ENCODE measurements at regions not wholly inside any gene's neighbourhood (a gene's known extent, or its start where the extent isn't known, plus 50 kb on each side); places are given as distances from the start of the nearest gene placed in this dataset.

DNA sequence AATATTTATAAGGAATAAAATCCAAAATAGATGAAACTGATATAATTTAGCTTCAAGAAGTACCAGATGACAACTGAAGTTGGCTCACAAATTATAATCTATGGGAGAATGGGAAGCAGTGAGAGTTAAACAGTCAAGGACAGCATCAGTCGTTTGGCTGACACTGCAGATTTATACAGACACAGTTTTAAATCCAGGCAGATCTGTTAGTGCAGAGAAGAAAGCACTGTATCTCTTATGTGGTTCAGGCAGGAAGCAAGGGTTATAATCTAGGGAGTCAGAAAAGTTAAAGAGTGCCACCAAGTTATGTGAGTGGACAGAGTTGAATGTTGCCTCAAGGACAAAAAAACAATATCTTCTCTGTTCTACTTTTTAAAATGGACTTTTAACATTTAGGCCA lies 880.2 kb downstream of the TSN start:
- no peaks in the 10 kb centered on the region for H3K4me1 ChIP-seq (ENCODE audit: control insufficient read depth, insufficient read depth, low read length)
- POLR2A ChIA-PET, result no interaction called here
- H3K36me3 ChIP-seq (ENCODE audit: control insufficient read depth in 2 of 2, insufficient read depth in 1 of 2, low read length in 2 of 2), result no peaks in the 10 kb centered on the region
- TF ChIP-seq, protein P1, sequence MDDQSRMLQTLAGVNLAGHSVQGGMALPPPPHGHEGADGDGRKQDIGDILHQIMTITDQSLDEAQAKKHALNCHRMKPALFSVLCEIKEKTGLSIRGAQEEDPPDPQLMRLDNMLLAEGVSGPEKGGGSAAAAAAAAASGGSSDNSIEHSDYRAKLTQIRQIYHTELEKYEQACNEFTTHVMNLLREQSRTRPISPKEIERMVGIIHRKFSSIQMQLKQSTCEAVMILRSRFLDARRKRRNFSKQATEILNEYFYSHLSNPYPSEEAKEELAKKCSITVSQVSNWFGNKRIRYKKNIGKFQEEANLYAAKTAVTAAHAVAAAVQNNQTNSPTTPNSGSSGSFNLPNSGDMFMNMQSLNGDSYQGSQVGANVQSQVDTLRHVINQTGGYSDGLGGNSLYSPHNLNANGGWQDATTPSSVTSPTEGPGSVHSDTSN (CRISPR knock-in tag; IDR thresholded peaks at IDR 0.05), result no peak
- CTCF ChIA-PET, result no interaction called here
- no peak overlapping the region for H3K4me3 ChIP-seq (ENCODE audit: low read depth, low read length)
- H3K9me3 ChIP-seq (ENCODE audit: control insufficient read depth, insufficient read depth, low read depth, low read length), result no peaks in the 10 kb centered on the region
- no peak overlapping the region for H3K27ac ChIP-seq (ENCODE audit: extremely low read depth, low read depth, low read length)

DNA sequence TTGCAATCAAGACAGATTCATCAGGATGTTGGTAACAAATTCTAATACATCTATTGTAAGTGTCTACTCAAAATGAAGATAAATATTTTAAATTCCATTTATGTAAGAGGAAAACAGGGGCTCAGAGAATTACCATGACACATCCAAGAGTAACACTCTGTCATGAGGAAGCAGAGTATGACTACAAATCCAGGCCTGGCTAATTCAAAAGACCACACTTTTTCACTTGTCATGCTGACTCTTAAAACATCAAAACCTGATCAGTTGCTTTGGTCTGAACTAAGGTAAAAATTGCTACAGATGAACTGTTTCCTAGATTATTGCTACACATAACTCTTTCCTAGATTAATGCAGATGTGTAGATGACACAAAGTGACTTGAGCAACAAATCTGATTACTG lies 880.6 kb downstream of the TSN start:
- CTCF ChIA-PET, result no interaction called here
- no peaks in the 10 kb centered on the region for H3K36me3 ChIP-seq (ENCODE audit: control insufficient read depth in 2 of 2, insufficient read depth in 1 of 2, low read length in 2 of 2)

DNA sequence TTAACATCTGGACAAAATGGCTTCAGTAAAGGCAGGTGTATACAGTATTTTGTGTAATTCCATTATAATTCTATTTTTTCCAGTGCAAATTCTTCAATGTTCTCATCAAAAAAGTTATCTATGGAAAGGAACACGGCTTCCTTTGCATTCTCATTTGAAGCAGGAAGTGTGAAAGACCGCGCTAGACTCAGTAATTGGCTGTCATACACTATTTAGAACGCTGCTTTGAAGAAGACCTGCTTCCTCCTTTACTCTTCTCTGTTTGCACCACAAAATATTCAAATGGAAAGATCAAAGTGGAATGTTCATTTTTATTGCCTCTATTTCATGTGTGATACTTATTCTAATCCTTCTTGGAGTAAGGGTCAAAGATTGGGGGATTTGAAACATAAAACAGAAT lies 883.7 kb downstream of the TSN start:
- no peak overlapping the region for H3K27ac ChIP-seq (ENCODE audit: extremely low read depth, low read depth, low read length)
- no peaks in the 10 kb centered on the region for H3K9me3 ChIP-seq (ENCODE audit: control insufficient read depth, insufficient read depth, low read depth, low read length)
- no peak overlapping the region for H3K4me3 ChIP-seq (ENCODE audit: low read depth, low read length)
- POLR2A ChIA-PET, result no interaction called here
- TF ChIP-seq, protein P2, sequence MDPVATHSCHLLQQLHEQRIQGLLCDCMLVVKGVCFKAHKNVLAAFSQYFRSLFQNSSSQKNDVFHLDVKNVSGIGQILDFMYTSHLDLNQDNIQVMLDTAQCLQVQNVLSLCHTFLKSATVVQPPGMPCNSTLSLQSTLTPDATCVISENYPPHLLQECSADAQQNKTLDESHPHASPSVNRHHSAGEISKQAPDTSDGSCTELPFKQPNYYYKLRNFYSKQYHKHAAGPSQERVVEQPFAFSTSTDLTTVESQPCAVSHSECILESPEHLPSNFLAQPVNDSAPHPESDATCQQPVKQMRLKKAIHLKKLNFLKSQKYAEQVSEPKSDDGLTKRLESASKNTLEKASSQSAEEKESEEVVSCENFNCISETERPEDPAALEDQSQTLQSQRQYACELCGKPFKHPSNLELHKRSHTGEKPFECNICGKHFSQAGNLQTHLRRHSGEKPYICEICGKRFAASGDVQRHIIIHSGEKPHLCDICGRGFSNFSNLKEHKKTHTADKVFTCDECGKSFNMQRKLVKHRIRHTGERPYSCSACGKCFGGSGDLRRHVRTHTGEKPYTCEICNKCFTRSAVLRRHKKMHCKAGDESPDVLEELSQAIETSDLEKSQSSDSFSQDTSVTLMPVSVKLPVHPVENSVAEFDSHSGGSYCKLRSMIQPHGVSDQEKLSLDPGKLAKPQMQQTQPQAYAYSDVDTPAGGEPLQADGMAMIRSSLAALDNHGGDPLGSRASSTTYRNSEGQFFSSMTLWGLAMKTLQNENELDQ (tag by site-specific recombination; IDR thresholded peaks at IDR 0.05; ENCODE audit: low read depth), result no peak
- TF ChIP-seq ZNF561 (tag by site-specific recombination; IDR thresholded peaks at IDR 0.05; ENCODE audit: borderline replicate concordance) (no peak), ZNF777 (tag by site-specific recombination; IDR thresholded peaks at IDR 0.05; ENCODE audit: borderline replicate concordance) (no peak), GLI4 (tag by site-specific recombination; IDR thresholded peaks at IDR 0.05) (no peak), OVOL3 (tag by site-specific recombination; IDR thresholded peaks at IDR 0.05) (no peak), ZXDB (tag by site-specific recombination; IDR thresholded peaks at IDR 0.05) (no peak)
- TF ChIP-seq, protein P3, sequence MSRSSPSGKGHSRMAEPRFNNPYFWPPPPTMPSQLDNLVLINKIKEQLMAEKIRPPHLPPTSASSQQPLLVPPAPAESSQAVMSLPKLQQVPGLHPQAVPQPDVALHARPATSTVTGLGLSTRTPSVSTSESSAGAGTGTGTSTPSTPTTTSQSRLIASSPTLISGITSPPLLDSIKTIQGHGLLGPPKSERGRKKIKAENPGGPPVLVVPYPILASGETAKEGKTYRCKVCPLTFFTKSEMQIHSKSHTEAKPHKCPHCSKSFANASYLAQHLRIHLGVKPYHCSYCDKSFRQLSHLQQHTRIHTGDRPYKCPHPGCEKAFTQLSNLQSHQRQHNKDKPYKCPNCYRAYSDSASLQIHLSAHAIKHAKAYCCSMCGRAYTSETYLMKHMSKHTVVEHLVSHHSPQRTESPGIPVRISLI (tag by site-specific recombination; IDR thresholded peaks at IDR 0.05), result no peak
- no peaks in the 10 kb centered on the region for H3K36me3 ChIP-seq (ENCODE audit: control insufficient read depth in 2 of 2, insufficient read depth in 1 of 2, low read length in 2 of 2)
- H3K4me1 ChIP-seq (ENCODE audit: control insufficient read depth, insufficient read depth, low read length), result no peaks in the 10 kb centered on the region
- CTCF ChIA-PET, result interaction anchor here (0.7 kb wide), 1 partner anchor 9 kb away, joined by 3 read pairs; no protein-coding TSS in a partner anchor

More for the DNA sequence above, 880.6 kb downstream of the TSN start:
- TF ChIP-seq ZEB2 (tag by site-specific recombination; IDR thresholded peaks at IDR 0.05), result no peak
- no peak for TF ChIP-seq MZF1 (tag by site-specific recombination; IDR thresholded peaks at IDR 0.05; ENCODE audit: borderline replicate concordance)
- TF ChIP-seq, protein P4, sequence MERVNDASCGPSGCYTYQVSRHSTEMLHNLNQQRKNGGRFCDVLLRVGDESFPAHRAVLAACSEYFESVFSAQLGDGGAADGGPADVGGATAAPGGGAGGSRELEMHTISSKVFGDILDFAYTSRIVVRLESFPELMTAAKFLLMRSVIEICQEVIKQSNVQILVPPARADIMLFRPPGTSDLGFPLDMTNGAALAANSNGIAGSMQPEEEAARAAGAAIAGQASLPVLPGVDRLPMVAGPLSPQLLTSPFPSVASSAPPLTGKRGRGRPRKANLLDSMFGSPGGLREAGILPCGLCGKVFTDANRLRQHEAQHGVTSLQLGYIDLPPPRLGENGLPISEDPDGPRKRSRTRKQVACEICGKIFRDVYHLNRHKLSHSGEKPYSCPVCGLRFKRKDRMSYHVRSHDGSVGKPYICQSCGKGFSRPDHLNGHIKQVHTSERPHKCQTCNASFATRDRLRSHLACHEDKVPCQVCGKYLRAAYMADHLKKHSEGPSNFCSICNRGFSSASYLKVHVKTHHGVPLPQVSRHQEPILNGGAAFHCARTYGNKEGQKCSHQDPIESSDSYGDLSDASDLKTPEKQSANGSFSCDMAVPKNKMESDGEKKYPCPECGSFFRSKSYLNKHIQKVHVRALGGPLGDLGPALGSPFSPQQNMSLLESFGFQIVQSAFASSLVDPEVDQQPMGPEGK (tag by site-specific recombination; IDR thresholded peaks at IDR 0.05), result no peak
- no peak for TF ChIP-seq ZNF571 (tag by site-specific recombination; IDR thresholded peaks at IDR 0.05)
- TF ChIP-seq, protein P5, sequence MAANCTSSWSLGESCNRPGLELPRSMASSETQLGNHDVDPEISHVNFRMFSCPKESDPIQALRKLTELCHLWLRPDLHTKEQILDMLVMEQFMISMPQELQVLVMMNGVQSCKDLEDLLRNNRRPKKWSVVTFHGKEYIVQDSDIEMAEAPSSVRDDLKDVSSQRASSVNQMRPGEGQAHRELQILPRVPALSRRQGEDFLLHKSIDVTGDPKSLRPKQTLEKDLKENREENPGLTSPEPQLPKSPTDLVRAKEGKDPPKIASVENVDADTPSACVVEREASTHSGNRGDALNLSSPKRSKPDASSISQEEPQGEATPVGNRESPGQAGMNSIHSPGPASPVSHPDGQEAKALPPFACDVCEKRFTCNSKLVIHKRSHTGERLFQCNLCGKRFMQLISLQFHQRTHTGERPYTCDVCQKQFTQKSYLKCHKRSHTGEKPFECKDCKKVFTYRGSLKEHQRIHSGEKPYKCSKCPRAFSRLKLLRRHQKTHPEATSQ (tag by site-specific recombination; IDR thresholded peaks at IDR 0.05), result no peak
- TF ChIP-seq HOXA7 (CRISPR knock-in tag; IDR thresholded peaks at IDR 0.05; ENCODE audit: borderline replicate concordance), result no peak
- TF ChIP-seq, protein P6, sequence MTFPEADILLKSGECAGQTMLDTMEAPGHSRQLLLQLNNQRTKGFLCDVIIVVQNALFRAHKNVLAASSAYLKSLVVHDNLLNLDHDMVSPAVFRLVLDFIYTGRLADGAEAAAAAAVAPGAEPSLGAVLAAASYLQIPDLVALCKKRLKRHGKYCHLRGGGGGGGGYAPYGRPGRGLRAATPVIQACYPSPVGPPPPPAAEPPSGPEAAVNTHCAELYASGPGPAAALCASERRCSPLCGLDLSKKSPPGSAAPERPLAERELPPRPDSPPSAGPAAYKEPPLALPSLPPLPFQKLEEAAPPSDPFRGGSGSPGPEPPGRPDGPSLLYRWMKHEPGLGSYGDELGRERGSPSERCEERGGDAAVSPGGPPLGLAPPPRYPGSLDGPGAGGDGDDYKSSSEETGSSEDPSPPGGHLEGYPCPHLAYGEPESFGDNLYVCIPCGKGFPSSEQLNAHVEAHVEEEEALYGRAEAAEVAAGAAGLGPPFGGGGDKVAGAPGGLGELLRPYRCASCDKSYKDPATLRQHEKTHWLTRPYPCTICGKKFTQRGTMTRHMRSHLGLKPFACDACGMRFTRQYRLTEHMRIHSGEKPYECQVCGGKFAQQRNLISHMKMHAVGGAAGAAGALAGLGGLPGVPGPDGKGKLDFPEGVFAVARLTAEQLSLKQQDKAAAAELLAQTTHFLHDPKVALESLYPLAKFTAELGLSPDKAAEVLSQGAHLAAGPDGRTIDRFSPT (tag by site-specific recombination; IDR thresholded peaks at IDR 0.05), result no peak
- H3K9me3 ChIP-seq (ENCODE audit: control insufficient read depth, insufficient read depth, low read depth, low read length), result no peaks in the 10 kb centered on the region
- POLR2A ChIA-PET, result no interaction called here
- H3K4me1 ChIP-seq (ENCODE audit: control insufficient read depth, insufficient read depth, low read length), result no peaks in the 10 kb centered on the region
- H3K4me3 ChIP-seq (ENCODE audit: low read depth, low read length), result no peak overlapping the region
- H3K27ac ChIP-seq (ENCODE audit: extremely low read depth, low read depth, low read length), result no peak overlapping the region
